Activated CD4-positive, alpha-beta T cell treated with anti-CD3 and anti-CD28 coated beads, Interleukin-2, Interleukin-4, amounts not matched to agents 100 ng/mL and 50 ng/mL, durations not matched to agents 16 hours and 8 hours (primary cell): ENCODE measurements at regions not wholly inside any gene's neighbourhood (a gene's known extent, or its start where the extent isn't known, plus 50 kb on each side); places are given as distances from the start of the nearest gene placed in this dataset.
"Not testable (repeated sequence)": the region's sequence is repeated elsewhere in the genome, so short reads cannot be mapped to it uniquely, and the experiment has no call there.

ENCODE experiments used
- DNase-seq: peaks from one replicate; pipeline ENCODE4 v3.0.0-alpha.2; 2020; ENCODE audit warnings: low spot score

DNA sequence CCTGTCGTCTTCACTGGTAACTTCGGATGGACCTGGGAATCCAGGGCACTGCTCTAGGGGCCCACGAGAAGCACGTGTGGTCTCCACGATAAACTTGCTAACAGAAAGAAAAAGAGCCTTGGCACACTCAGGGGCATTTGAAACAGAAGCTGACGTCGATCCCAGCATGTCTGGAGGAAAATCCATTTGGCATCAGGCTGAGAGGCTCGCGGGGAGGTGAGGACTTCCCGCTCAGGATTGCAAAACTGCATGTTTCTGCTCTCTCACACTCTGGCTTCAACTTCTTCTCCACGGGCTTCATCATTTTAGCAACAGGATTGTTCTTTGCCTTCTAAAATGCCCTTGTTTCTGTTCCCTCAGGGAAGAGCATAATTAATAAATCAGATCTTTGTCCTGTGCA lies 181.7 kb upstream of the COPS8 start:
- no peak for DNase-seq

GRCh38 chr2:236904389-236905263 lies 181.1 kb upstream of the COPS8 start:
- DNase-seq = no peak

DNA sequence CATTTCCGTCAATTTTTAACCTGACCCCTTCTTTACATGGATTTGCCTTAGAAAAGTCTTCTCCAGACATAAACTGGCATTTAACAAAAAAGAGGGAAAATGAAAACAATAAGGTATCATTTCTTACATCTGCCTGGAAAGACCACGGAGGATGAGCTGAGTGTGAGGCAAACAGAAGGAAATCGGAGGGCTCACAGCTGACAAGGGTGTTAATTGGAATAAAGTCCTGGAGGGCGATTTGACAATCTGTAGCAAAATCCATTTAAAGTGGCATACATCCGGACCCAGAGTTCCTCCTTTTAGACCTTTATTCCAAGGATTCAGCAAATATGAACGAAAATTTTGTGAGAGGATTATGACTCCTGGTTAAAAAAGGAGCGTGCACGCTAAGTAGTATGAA lies 179.7 kb upstream of the COPS8 start:
- DNase-seq = no peak

GRCh38 chr2:236908439-236909192 lies 177.1 kb upstream of the COPS8 start:
- DNase-seq = no peak

- no peak for DNase-seq
These were observed 176.5 kb upstream of the COPS8 start for GRCh38 chr2:236909193-236909504.

DNA sequence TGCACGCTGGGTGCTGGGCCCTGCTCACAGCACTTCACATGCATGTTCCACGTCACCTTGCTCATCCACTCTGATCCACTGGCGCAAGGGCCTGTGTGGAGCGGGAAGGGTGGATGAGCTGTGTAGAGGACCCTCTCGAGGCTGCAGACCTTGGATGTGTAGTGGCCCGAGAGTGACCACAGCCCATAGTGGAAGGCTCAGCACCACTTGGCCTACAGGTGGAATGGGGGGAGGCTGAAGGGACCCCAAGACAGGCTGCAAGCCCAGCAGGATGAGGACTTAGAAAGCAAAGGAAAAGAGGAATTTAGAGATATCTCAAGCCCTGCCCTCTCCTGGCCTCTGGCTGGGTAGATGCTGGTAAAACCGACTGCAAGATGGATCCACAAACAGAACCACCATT lies 175.9 kb upstream of the COPS8 start:
- DNase-seq = no peak

- no peak for DNase-seq
These were observed 174.8 kb upstream of the COPS8 start for GRCh38 chr2:236910781-236911495.

- DNase-seq = no peak
These were observed 173.2 kb upstream of the COPS8 start for GRCh38 chr2:236912326-236913120.

GRCh38 chr2:236915186-236915585 lies 170.5 kb upstream of the COPS8 start:
- DNase-seq = no peak

- no peak for DNase-seq
These were observed 170.0 kb upstream of the COPS8 start for GRCh38 chr2:236915726-236916125.

DNA sequence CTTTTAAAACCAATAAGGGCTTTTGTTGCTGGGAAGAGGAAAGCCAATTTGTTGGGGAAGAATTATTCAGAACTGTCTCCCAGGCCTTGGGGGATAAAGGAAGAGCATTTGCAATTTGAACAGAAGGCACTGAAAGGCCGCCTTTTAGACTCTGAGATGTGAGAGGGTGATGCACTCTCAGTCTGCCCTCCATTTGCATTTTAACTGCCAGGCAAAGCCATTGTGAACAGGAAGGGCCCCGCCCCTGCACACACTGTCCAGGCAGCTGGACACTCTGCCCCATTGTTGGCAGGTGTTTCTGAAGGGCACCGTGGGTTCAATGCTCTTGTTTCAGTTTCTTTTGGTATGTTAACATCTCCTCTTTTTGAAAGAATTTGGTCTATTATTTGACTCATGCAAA lies 169.5 kb upstream of the COPS8 start:
- no peak for DNase-seq

DNA sequence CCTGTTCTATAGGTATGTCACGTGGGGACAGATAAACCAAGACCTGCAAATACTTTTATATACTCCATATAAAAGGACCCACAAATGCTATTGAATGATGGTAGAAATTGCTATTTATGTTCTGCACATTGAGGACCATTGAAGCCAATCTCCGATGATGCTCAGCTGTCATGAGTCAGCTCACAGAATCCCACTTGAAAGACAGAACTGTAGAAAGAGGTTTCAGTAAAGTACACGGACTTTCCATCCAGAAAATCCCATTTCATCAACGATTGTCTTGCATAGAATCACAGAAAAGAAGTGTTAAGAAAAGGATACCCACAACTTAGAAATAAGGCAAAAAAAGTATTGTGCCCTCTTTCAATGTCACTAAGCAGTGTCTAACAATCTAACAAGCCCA lies 169.0 kb upstream of the COPS8 start:
- DNase-seq = no peak

DNA sequence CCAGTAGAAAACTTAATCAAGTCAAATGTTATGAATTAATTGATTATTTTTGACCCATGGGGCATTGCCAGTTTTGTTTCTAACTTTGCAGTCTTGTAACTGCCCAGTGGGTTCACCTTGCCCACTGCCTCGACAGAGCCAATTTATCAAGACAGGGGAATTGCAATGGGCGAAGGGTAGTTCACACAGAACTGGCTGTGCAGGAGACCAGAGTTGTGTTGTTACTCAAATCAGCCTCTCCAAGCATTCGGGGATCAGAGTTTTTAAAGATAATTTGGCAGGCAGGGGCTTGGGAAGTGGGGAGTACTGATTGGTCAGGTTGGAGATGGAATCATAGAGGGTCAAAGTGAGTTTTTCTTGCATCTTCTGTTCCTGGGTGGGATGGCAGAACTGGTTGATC lies 168.5 kb upstream of the COPS8 start:
- no peak for DNase-seq

DNA sequence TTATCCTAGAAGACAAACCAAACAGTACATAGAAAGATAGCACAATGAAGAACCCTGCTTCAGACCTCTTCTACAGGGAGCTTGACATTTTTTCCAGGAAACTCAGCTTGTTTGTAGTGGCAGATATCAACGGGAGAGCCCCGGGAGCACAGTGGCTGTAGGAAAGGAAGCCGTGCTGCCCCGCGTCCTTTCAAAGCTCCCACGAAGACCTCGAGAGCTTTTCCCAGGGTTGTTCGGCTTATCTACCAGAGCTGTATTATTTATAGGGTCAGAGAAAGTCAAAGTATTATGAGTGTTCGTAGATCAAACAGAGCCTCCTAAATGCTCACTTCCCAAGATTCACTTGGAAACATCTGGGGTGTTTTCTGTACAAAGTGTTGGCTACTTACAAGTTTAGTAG lies 167.1 kb upstream of the COPS8 start:
- no peak for DNase-seq

GRCh38 chr2:236919209-236919608 lies 166.5 kb upstream of the COPS8 start:
- no peak for DNase-seq

DNA sequence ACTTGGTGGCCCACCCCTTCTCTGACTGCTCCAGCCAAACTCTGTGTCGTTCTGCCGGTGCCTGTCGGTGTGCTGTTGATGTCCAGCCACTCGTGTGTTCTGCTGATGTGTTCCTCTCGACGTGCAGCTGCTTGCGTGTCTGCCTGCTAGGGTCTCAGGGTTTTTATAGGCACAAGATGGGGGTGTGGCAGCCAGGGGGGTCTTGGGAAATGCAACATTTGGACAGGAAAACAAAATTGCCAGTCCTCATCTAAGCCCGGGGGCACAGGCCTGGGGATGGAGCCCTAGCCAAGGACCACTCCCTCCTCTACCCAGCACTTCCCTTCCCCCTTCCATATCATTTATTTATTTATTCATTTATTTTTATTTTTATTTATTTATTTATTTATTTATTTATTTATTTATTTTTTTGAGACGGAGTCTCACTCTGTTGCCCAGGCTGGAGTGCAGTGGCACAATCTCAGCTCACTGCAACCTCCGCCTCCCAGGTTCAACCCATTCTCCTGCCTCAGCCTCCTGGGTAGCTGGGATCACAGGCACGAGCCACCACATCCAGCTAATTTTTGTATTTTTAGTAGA lies 165.8 kb upstream of the COPS8 start:
- not testable (repeated sequence) for DNase-seq

GRCh38 chr2:236922061-236922460 lies 163.6 kb upstream of the COPS8 start:
- no peak for DNase-seq

GRCh38 chr2:236928380-236929037 lies 157.2 kb upstream of the COPS8 start:
- no peak for DNase-seq

GRCh38 chr2:236932831-236933361 lies 152.8 kb upstream of the COPS8 start:
- DNase-seq = no peak

DNA sequence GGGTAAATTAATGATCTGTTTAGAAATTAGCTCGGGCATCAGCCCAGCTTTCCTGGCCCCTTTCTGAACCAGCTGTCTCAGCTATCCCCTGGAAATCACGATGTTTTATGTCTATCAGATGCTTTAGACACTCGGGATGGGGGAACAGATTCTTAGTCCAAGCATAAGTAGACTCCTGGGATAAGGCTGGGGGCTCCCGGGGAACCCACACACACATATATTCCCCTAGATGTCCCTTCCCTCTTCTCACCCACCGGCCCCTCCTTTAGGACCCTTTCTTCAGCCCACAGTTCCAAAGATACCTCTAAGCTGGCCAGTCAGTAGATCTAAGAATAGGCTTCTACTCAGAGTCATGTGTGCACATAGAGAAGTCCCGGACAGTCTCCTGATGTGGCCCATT lies 151.5 kb upstream of the COPS8 start:
- DNase-seq = no peak

- DNase-seq = no peak
These were observed 151.0 kb upstream of the COPS8 start for GRCh38 chr2:236934656-236935055.
